ENCODE measurements at regions not wholly inside any gene's neighbourhood (a gene's known extent, or its start where the extent isn't known, plus 50 kb on each side); places are given as distances from the start of the nearest gene placed in this dataset.

- Histone ChIP-seq H2AFZ (peak overlapping the region; percentile 91), H3K79me2 (replicated peaks; ENCODE audit: insufficient read depth) (no peaks in the 10 kb centered on the region), H3F3A (replicated peaks; ENCODE audit: low read depth) (no peaks in the 10 kb centered on the region), H3K27me3 (ENCODE audit: insufficient read depth) (no peaks in the 10 kb centered on the region), H3K4me2 (peak overlapping the region; percentile 78), H3K9me2 (ENCODE audit: insufficient read depth) (no peaks in the 10 kb centered on the region), H3K4me1 (ENCODE audit: insufficient read depth) (no peaks in the 10 kb centered on the region), H3K27ac (ENCODE audit: low read depth) (no peak overlapping the region), H3K4me3 (peak overlapping the region; percentile 58), H3K36me3 (ENCODE audit: insufficient read depth) (no peaks in the 10 kb centered on the region; the same call in 1 of the 2 replicates), H4K20me1 (replicated peaks; ENCODE audit: insufficient read depth) (no peaks in the 10 kb centered on the region)
- Mint-ChIP-seq H3K27me3 (ENCODE audit: insufficient read depth, low read depth, poor library complexity) (peaks cover 2% of the 10 kb centered on the region), H3K9me3 (peaks cover 99% of the 10 kb centered on the region), H3K4me1 (no peaks in the 10 kb centered on the region), H3K36me3 (ENCODE audit: low read depth) (peaks cover 54% of the 10 kb centered on the region), H3K4me3 (no peak overlapping the region), H3K27ac (no peak overlapping the region)
- DNase-seq (ENCODE audit: low spot score) (peak; percentile 64), ATAC-seq (no peak)
- no peak for TF ChIP-seq NANOG (IDR thresholded peaks at IDR 0.05; ENCODE audit: borderline replicate concordance)
- TF ChIP-seq ZNF114 (CRISPR knock-in tag; IDR thresholded peaks at IDR 0.05): no peak
- TF ChIP-seq, protein P1, sequence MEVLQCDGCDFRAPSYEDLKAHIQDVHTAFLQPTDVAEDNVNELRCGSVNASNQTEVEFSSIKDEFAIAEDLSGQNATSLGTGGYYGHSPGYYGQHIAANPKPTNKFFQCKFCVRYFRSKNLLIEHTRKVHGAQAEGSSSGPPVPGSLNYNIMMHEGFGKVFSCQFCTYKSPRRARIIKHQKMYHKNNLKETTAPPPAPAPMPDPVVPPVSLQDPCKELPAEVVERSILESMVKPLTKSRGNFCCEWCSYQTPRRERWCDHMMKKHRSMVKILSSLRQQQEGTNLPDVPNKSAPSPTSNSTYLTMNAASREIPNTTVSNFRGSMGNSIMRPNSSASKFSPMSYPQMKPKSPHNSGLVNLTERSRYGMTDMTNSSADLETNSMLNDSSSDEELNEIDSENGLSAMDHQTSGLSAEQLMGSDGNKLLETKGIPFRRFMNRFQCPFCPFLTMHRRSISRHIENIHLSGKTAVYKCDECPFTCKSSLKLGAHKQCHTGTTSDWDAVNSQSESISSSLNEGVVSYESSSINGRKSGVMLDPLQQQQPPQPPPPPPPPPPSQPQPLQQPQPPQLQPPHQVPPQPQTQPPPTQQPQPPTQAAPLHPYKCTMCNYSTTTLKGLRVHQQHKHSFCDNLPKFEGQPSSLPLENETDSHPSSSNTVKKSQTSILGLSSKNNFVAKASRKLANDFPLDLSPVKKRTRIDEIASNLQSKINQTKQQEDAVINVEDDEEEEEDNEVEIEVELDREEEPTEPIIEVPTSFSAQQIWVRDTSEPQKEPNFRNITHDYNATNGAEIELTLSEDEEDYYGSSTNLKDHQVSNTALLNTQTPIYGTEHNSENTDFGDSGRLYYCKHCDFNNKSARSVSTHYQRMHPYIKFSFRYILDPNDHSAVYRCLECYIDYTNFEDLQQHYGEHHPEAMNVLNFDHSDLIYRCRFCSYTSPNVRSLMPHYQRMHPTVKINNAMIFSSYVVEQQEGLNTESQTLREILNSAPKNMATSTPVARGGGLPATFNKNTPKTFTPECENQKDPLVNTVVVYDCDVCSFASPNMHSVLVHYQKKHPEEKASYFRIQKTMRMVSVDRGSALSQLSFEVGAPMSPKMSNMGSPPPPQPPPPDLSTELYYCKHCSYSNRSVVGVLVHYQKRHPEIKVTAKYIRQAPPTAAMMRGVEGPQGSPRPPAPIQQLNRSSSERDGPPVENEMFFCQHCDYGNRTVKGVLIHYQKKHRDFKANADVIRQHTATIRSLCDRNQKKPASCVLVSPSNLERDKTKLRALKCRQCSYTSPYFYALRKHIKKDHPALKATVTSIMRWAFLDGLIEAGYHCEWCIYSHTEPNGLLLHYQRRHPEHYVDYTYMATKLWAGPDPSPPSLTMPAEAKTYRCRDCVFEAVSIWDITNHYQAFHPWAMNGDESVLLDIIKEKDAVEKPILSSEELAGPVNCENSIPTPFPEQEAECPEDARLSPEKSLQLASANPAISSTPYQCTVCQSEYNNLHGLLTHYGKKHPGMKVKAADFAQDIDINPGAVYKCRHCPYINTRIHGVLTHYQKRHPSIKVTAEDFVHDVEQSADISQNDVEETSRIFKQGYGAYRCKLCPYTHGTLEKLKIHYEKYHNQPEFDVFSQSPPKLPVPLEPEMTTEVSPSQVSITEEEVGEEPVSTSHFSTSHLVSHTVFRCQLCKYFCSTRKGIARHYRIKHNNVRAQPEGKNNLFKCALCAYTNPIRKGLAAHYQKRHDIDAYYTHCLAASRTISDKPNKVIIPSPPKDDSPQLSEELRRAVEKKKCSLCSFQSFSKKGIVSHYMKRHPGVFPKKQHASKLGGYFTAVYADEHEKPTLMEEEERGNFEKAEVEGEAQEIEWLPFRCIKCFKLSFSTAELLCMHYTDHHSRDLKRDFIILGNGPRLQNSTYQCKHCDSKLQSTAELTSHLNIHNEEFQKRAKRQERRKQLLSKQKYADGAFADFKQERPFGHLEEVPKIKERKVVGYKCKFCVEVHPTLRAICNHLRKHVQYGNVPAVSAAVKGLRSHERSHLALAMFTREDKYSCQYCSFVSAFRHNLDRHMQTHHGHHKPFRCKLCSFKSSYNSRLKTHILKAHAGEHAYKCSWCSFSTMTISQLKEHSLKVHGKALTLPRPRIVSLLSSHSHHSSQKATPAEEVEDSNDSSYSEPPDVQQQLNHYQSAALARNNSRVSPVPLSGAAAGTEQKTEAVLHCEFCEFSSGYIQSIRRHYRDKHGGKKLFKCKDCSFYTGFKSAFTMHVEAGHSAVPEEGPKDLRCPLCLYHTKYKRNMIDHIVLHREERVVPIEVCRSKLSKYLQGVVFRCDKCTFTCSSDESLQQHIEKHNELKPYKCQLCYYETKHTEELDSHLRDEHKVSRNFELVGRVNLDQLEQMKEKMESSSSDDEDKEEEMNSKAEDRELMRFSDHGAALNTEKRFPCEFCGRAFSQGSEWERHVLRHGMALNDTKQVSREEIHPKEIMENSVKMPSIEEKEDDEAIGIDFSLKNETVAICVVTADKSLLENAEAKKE (CRISPR knock-in tag; IDR thresholded peaks at IDR 0.05): no peak
- no peak for TF ChIP-seq STAT1 (IDR thresholded peaks at IDR 0.05; ENCODE audit: unreplicated experiment)
- no peak for TF ChIP-seq EZH2 (IDR thresholded peaks at IDR 0.05; ENCODE audit: low read depth, unreplicated experiment)
- TF ChIP-seq CREB1 (CRISPR knock-in tag; IDR thresholded peaks at IDR 0.05; ENCODE audit: low read depth): no peak
- TF ChIP-seq REST (IDR thresholded peaks at IDR 0.05; ENCODE audit: unreplicated experiment): no peak
- TF ChIP-seq ZNF331 (CRISPR knock-in tag; IDR thresholded peaks at IDR 0.05; ENCODE audit: low read depth): no peak
- TF ChIP-seq POLR2AphosphoS5 (IDR thresholded peaks at IDR 0.05; ENCODE audit: low read depth): no peak
- TF ChIP-seq, protein P2, sequence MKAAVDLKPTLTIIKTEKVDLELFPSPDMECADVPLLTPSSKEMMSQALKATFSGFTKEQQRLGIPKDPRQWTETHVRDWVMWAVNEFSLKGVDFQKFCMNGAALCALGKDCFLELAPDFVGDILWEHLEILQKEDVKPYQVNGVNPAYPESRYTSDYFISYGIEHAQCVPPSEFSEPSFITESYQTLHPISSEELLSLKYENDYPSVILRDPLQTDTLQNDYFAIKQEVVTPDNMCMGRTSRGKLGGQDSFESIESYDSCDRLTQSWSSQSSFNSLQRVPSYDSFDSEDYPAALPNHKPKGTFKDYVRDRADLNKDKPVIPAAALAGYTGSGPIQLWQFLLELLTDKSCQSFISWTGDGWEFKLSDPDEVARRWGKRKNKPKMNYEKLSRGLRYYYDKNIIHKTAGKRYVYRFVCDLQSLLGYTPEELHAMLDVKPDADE (IDR thresholded peaks at IDR 0.05): no peak
These were observed 1126.0 kb downstream of the AACS start for GRCh38 chr12:126191031-126191891.
